WTC11 (cell line): ENCODE measurements at regions not wholly inside any gene's neighbourhood (a gene's known extent, or its start where the extent isn't known, plus 50 kb on each side); places are given as distances from the start of the nearest gene placed in this dataset.

Experiments used
- ATAC-seq: fragments of 200-7000 bp; cut with Tn5 transposase; 2 replicates; pipeline ENCODE4 v1.10.0; 2021; ENCODE audit warnings: mild to moderate bottlenecking, moderate library complexity
- CTCF ChIA-PET: fragments of 300-600 bp; sonication (Branson Sonifier 250); formaldehyde crosslinking; loops from one replicate; lab custom pipeline; 2021; ENCODE audit warnings: antibody characterized with exemption; lab: Charles Lee
- POLR2A ChIA-PET: fragments of 350-600 bp; sonication (Branson Sonifier 250); formaldehyde crosslinking; loops from one replicate; lab custom pipeline; 2021; ENCODE audit warnings: antibody characterized with exemption; lab: Charles Lee
- DNase-seq: peaks from one replicate; pipeline ENCODE4 v3.0.0; 2021; ENCODE audit warnings: low spot score
- H3K27ac Mint-ChIP-seq: 2 replicates; pipeline ENCODE4 v1.8.0; 2021; ENCODE audit warnings: mixed read lengths
- H3K27me3 Mint-ChIP-seq: 2 replicates; pipeline ENCODE4 v1.8.0; 2021; ENCODE audit warnings: low read depth, mild to moderate bottlenecking, moderate library complexity, mixed read lengths
- H3K36me3 Mint-ChIP-seq: 2 replicates; pipeline ENCODE4 v1.8.0; 2021; ENCODE audit warnings: mixed read lengths
- H3K4me1 Mint-ChIP-seq: 2 replicates; pipeline ENCODE4 v1.8.0; 2022; ENCODE audit warnings: mixed read lengths
- H3K4me3 Mint-ChIP-seq: 2 replicates; pipeline ENCODE4 v1.8.0; 2021; ENCODE audit warnings: mild to moderate bottlenecking, moderate library complexity, mixed read lengths
- H3K9me3 Mint-ChIP-seq: 2 replicates; pipeline ENCODE4 v1.8.0; 2021; ENCODE audit warnings: mixed read lengths
- CBFB ChIP-seq: sonication (generic); formaldehyde crosslinking; IDR thresholded peaks from 2 replicates; pipeline ENCODE4 v1.8.1; 2022; ENCODE audit warnings: mild to moderate bottlenecking, low read depth, missing genetic modification reagents
- CREB1 ChIP-seq: sonication (generic); formaldehyde crosslinking; IDR thresholded peaks from 2 replicates; pipeline ENCODE4 v1.8.0; 2023; ENCODE audit warnings: mild to moderate bottlenecking, missing genetic modification reagents
- E2F1 ChIP-seq: sonication (generic); formaldehyde crosslinking; IDR thresholded peaks from 2 replicates; pipeline ENCODE4 v1.8.0; 2022; ENCODE audit warnings: mild to moderate bottlenecking, missing genetic modification reagents
- FOXJ3 ChIP-seq: sonication (generic); formaldehyde crosslinking; IDR thresholded peaks from 2 replicates; pipeline ENCODE4 v1.9.0; 2021; ENCODE audit warnings: missing genetic modification reagents, mild to moderate bottlenecking, borderline replicate concordance
- FOXP1 ChIP-seq: sonication (generic); formaldehyde crosslinking; IDR thresholded peaks from 2 replicates; pipeline ENCODE4 v1.8.0; 2022; ENCODE audit warnings: missing genetic modification reagents, mild to moderate bottlenecking, moderate library complexity, borderline replicate concordance
- GRHL2 ChIP-seq: fragments of 250-450 bp; sonication (Bioruptor Pico); IDR thresholded peaks from 2 replicates; pipeline ENCODE4 v1.8.0; 2022; ENCODE audit warnings: mild to moderate bottlenecking, moderate library complexity; ENCODE audit not compliant: insufficient replicate concordance, severe bottlenecking
- HMGA2 ChIP-seq: fragments of 250-450 bp; sonication (Bioruptor Pico); IDR thresholded peaks from 2 replicates; pipeline ENCODE4 v1.4.0; 2021; ENCODE audit warnings: mild to moderate bottlenecking, moderate library complexity
- MLX ChIP-seq: sonication (generic); formaldehyde crosslinking; IDR thresholded peaks from 2 replicates; pipeline ENCODE4 v1.8.1; 2023; ENCODE audit warnings: mild to moderate bottlenecking, missing genetic modification reagents, moderate library complexity
- MYBL2 ChIP-seq: sonication (generic); formaldehyde crosslinking; IDR thresholded peaks from 2 replicates; pipeline ENCODE4 v1.8.1; 2023; ENCODE audit warnings: mild to moderate bottlenecking, moderate library complexity, missing genetic modification reagents
- NFATC4 ChIP-seq: fragments of 250-450 bp; sonication (Bioruptor Pico); IDR thresholded peaks from 2 replicates; pipeline ENCODE4 v1.9.0; 2021; ENCODE audit warnings: mild to moderate bottlenecking
- NFE2L1 ChIP-seq: sonication (generic); formaldehyde crosslinking; IDR thresholded peaks from 2 replicates; pipeline ENCODE4 v1.8.1; 2023; ENCODE audit warnings: missing genetic modification reagents
- NFYB ChIP-seq: sonication (generic); formaldehyde crosslinking; conservative IDR thresholded peaks from 2 replicates; pipeline ENCODE4 v1.8.0; 2022; ENCODE audit warnings: low read depth, missing genetic modification reagents
- NR3C1 ChIP-seq: sonication (generic); formaldehyde crosslinking; conservative IDR thresholded peaks from 2 replicates; pipeline ENCODE4 v1.8.1; 2023; ENCODE audit warnings: low read depth, mild to moderate bottlenecking, missing genetic modification reagents
- RELA ChIP-seq: sonication (generic); formaldehyde crosslinking; IDR thresholded peaks from 2 replicates; pipeline ENCODE4 v1.8.1; 2022; ENCODE audit warnings: missing genetic modification reagents, mild to moderate bottlenecking, borderline replicate concordance
- RORB ChIP-seq: fragments of 250-450 bp; sonication (Bioruptor Pico); IDR thresholded peaks from 2 replicates; pipeline ENCODE4 v1.9.0; 2021; ENCODE audit warnings: mild to moderate bottlenecking
- SMAD3 ChIP-seq: sonication (generic); formaldehyde crosslinking; IDR thresholded peaks from 2 replicates; pipeline ENCODE4 v1.8.0; 2022; ENCODE audit warnings: missing genetic modification reagents, mild to moderate bottlenecking, borderline replicate concordance
- SOX15 ChIP-seq: fragments of 250-450 bp; sonication (Bioruptor Pico); IDR thresholded peaks from 2 replicates; pipeline ENCODE4 v1.9.0; 2021; ENCODE audit warnings: mild to moderate bottlenecking
- TEAD4 ChIP-seq: sonication (generic); formaldehyde crosslinking; IDR thresholded peaks from 2 replicates; pipeline ENCODE4 v1.8.0; 2022; ENCODE audit warnings: mild to moderate bottlenecking, missing genetic modification reagents
- ZBTB21 ChIP-seq: sonication (generic); formaldehyde crosslinking; IDR thresholded peaks from 2 replicates; pipeline ENCODE4 v1.8.1; 2023; ENCODE audit warnings: mild to moderate bottlenecking, missing genetic modification reagents, borderline replicate concordance
- ZNF121 ChIP-seq: sonication (generic); formaldehyde crosslinking; IDR thresholded peaks from 2 replicates; pipeline ENCODE4 v1.8.0; 2023; ENCODE audit warnings: missing genetic modification reagents
- ZNF138 ChIP-seq: sonication (generic); formaldehyde crosslinking; conservative IDR thresholded peaks from 2 replicates; pipeline ENCODE4 v1.8.1; 2022; ENCODE audit warnings: mild to moderate bottlenecking, moderate library complexity, missing genetic modification reagents
- ZNF281 ChIP-seq: sonication (generic); formaldehyde crosslinking; IDR thresholded peaks from 2 replicates; pipeline ENCODE4 v1.8.0; 2023; ENCODE audit warnings: mild to moderate bottlenecking, missing genetic modification reagents
- ZNF317 ChIP-seq: sonication (generic); formaldehyde crosslinking; IDR thresholded peaks from 2 replicates; pipeline ENCODE4 v1.8.1; 2023; ENCODE audit warnings: low read depth, mild to moderate bottlenecking, moderate library complexity, missing genetic modification reagents, borderline replicate concordance
- ZNF423 ChIP-seq: fragments of 250-450 bp; sonication (Bioruptor Pico); IDR thresholded peaks from 2 replicates; pipeline ENCODE4 v2.1.2; 2022; ENCODE audit warnings: mild to moderate bottlenecking, moderate library complexity
- TF ChIP-seq, protein P1 (sequence below): sonication (generic); formaldehyde crosslinking; IDR thresholded peaks from 2 replicates; pipeline ENCODE4 v1.8.0; 2022; ENCODE audit warnings: mild to moderate bottlenecking, missing genetic modification reagents
- TF ChIP-seq, protein P2 (sequence below): sonication (generic); formaldehyde crosslinking; IDR thresholded peaks from 2 replicates; pipeline ENCODE4 v1.8.1; 2023; ENCODE audit warnings: mild to moderate bottlenecking, missing genetic modification reagents

DNA sequence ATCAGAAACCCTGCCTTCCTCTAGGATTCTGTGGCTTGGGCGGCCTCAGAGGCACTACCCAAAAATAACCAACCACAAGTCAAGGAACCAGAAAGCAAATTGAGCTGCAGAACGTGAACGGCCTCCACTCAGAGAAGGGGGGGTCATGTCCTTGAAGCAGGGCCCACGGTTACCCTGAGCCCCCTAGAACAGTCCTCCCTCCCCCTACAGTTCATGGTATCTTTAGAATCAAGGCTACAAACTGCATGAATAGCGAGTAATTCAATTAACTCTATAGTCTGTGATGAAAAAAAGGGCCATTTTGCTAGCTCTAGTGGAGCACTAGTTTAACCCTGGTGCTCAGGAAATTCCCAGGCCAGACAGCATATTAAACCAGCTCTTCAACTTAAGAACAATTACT, 79.0 kb upstream of the ZNF507 start:
- Mint-ChIP-seq H3K9me3 (peaks cover 15% of the 10 kb centered on the region), H3K27me3 (peaks cover 4% of the 10 kb centered on the region; the same call in 1 of the 2 replicates), H3K4me1 (peaks cover 25% of the 10 kb centered on the region), H3K27ac (no peak overlapping the region), H3K36me3 (no peaks in the 10 kb centered on the region), H3K4me3 (no peak overlapping the region)
- TF ChIP-seq SOX15 (CRISPR knock-in tag), result no peak
- TF ChIP-seq RORB (CRISPR knock-in tag), result no peak
- TF ChIP-seq, protein P1, sequence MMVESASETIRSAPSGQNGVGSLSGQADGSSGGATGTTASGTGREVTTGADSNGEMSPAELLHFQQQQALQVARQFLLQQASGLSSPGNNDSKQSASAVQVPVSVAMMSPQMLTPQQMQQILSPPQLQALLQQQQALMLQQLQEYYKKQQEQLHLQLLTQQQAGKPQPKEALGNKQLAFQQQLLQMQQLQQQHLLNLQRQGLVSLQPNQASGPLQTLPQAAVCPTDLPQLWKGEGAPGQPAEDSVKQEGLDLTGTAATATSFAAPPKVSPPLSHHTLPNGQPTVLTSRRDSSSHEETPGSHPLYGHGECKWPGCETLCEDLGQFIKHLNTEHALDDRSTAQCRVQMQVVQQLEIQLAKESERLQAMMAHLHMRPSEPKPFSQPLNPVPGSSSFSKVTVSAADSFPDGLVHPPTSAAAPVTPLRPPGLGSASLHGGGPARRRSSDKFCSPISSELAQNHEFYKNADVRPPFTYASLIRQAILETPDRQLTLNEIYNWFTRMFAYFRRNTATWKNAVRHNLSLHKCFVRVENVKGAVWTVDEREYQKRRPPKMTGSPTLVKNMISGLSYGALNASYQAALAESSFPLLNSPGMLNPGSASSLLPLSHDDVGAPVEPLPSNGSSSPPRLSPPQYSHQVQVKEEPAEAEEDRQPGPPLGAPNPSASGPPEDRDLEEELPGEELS, result no peak
- no peak for TF ChIP-seq E2F1 (CRISPR knock-in tag)
- TF ChIP-seq ZNF121 (CRISPR knock-in tag), result no peak
- TF ChIP-seq TEAD4 (CRISPR knock-in tag), result no peak
- TF ChIP-seq ZNF138, result no peak
- no peak for TF ChIP-seq GRHL2 (CRISPR knock-in tag)
- no peak for TF ChIP-seq ZNF423 (CRISPR knock-in tag)
- TF ChIP-seq NFATC4 (CRISPR knock-in tag), result no peak
- TF ChIP-seq NR3C1 (CRISPR knock-in tag), result no peak
- TF ChIP-seq ZNF281 (CRISPR knock-in tag), result no peak
- TF ChIP-seq MYBL2 (CRISPR knock-in tag), result no peak
- no peak for TF ChIP-seq RELA
- TF ChIP-seq FOXJ3, result no peak
- no peak for TF ChIP-seq MLX (CRISPR knock-in tag)
- TF ChIP-seq NFYB, result no peak
- ChIA-PET CTCF (interaction anchor here (2.7 kb wide), 1 partner anchor 21 kb away, joined by 8 read pairs; no protein-coding TSS in a partner anchor), POLR2A (interaction anchor here (0.7 kb wide), 1 partner anchor 25 kb away, joined by 4 read pairs; no protein-coding TSS in a partner anchor)
- ATAC-seq, result no peak
- no peak for DNase-seq

- Mint-ChIP-seq H3K27me3 (peaks cover 4% of the 10 kb centered on the region; the same call in 1 of the 2 replicates), H3K36me3 (no peaks in the 10 kb centered on the region), H3K27ac (no peak overlapping the region), H3K4me3 (no peak overlapping the region), H3K9me3 (peaks cover 11% of the 10 kb centered on the region), H3K4me1 (peaks cover 16% of the 10 kb centered on the region)
- DNase-seq (no peak), ATAC-seq (no peak)
- ChIA-PET POLR2A (interaction anchor here (0.9 kb wide), 1 partner anchor 13 kb away, joined by 3 read pairs; no protein-coding TSS in a partner anchor), CTCF (no interaction called here)
- TF ChIP-seq CBFB (CRISPR knock-in tag) (no peak), ZBTB21 (CRISPR knock-in tag) (no peak), CREB1 (no peak), MYBL2 (CRISPR knock-in tag) (no peak), NFE2L1 (no peak), SMAD3 (no peak), FOXP1 (no peak), NFYB (no peak), ZNF423 (CRISPR knock-in tag) (no peak), HMGA2 (CRISPR knock-in tag) (no peak), ZNF317 (no peak)
- TF ChIP-seq, protein P2, sequence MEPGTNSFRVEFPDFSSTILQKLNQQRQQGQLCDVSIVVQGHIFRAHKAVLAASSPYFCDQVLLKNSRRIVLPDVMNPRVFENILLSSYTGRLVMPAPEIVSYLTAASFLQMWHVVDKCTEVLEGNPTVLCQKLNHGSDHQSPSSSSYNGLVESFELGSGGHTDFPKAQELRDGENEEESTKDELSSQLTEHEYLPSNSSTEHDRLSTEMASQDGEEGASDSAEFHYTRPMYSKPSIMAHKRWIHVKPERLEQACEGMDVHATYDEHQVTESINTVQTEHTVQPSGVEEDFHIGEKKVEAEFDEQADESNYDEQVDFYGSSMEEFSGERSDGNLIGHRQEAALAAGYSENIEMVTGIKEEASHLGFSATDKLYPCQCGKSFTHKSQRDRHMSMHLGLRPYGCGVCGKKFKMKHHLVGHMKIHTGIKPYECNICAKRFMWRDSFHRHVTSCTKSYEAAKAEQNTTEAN (CRISPR knock-in tag), result no peak
Observed at GRCh38 chr19:32268381-32268780, 77.0 kb upstream of the ZNF507 start.
